ENCODE measurements at regions not wholly inside any gene's neighbourhood (a gene's known extent, or its start where the extent isn't known, plus 50 kb on each side); places are given as distances from the start of the nearest gene placed in this dataset.

- H4K20me1 ChIP-seq (ENCODE audit: insufficient read depth), result no peaks in the 10 kb centered on the region
- H2AFZ ChIP-seq (ENCODE audit: low read depth, low read length, poor library complexity, severe bottlenecking), result no peak overlapping the region
- H3K9ac ChIP-seq (ENCODE audit: low read length), result no peak overlapping the region
- H3K27me3 ChIP-seq (ENCODE audit: insufficient read depth, low read length), result peaks cover 5% of the 10 kb centered on the region; the same call in 1 of the 2 replicates
- DNase-seq (ENCODE audit: low read depth, low spot score) (no peak), ATAC-seq (no peak)
- ChIA-PET POLR2A (no interaction called here), RAD21 (ENCODE audit: low non-redundant PET in 1 of 2, low total read pairs in 2 of 2, uncharacterized antibody in 2 of 2, unreplicated experiment in 2 of 2) (no interaction called here), CTCF (no interaction called here)
- H3K4me1 ChIP-seq (ENCODE audit: control insufficient read depth in 1 of 2, insufficient read depth in 2 of 2, low read length in 2 of 2), result no peaks in the 10 kb centered on the region
- intact Hi-C loops (cut with micrococcal nuclease), result no loop called here
- no peak overlapping the region for H3K4me3 ChIP-seq (replicated peaks in 1 of 2; ENCODE audit: low read depth in 1 of 2, low read length in 2 of 2)
- H3K27ac ChIP-seq (ENCODE audit: low read depth, low read length), result no peak overlapping the region
- no peak overlapping the region for H3K4me2 ChIP-seq (ENCODE audit: low read length)
- TF ChIP-seq EGR1 (IDR thresholded peaks at IDR 0.05; ENCODE audit: low read depth) (no peak), CBX3 (IDR thresholded peaks at IDR 0.05; ENCODE audit: low read depth) (no peak)
- H3K36me3 ChIP-seq (ENCODE audit: control insufficient read depth in 1 of 2, insufficient read depth in 2 of 2, low read length in 2 of 2), result no peaks in the 10 kb centered on the region
- BruUV-seq (replicated peaks), result no TSS peak
- no peaks in the 10 kb centered on the region for H3K9me3 ChIP-seq (ENCODE audit: control insufficient read depth in 1 of 2, insufficient read depth in 1 of 2, low read depth in 1 of 2, low read length in 2 of 2)
- no peaks in the 10 kb centered on the region for H3K9me2 ChIP-seq (ENCODE audit: insufficient read depth)
- H3K79me2 ChIP-seq (ENCODE audit: insufficient read depth, low read length), result no peaks in the 10 kb centered on the region
Measured at GRCh38 chr6:115750946-115751345, 309.7 kb downstream of the FRK start.

GRCh38 chr6:115750292-115750691 is 310.4 kb downstream of the FRK start:
- ChIA-PET CTCF (no interaction called here), POLR2A (no interaction called here)
- TF ChIP-seq POLR2A (IDR thresholded peaks at IDR 0.05; ENCODE audit: borderline replicate concordance, extremely low read depth, insufficient read depth, insufficient read length), result no peak
- no peak for TF ChIP-seq MAX (IDR thresholded peaks at IDR 0.05)
- no peak for TF ChIP-seq ZFX (IDR thresholded peaks at IDR 0.05)
- TF ChIP-seq SP1 (IDR thresholded peaks at IDR 0.05; ENCODE audit: low read depth), result no peak
- no peak for TF ChIP-seq FOSL1 (IDR thresholded peaks at IDR 0.05; ENCODE audit: low read depth)
- no peak for TF ChIP-seq EZH2 (IDR thresholded peaks at IDR 0.05)
- no peak for TF ChIP-seq REST (IDR thresholded peaks at IDR 0.05; ENCODE audit: low read depth)
- TF ChIP-seq CTCF (IDR thresholded peaks at IDR 0.05 in 2 of 3, conservative IDR thresholded peaks at IDR 0.05 in 1 of 3; ENCODE audit: borderline replicate concordance in 1 of 3, insufficient read depth in 1 of 3, low read depth in 2 of 3, low read length in 2 of 3), result no peak
- TF ChIP-seq ATF3 (IDR thresholded peaks at IDR 0.05), result no peak
- no peak for TF ChIP-seq ZNF274 (IDR thresholded peaks at IDR 0.05; ENCODE audit: low read depth, low read length)
- no peak for TF ChIP-seq ZBTB33 (IDR thresholded peaks at IDR 0.05; ENCODE audit: extremely low read depth, insufficient replicate concordance, low read length)
- no peak for TF ChIP-seq ELF1 (IDR thresholded peaks at IDR 0.05; ENCODE audit: borderline replicate concordance, low read depth)

More at GRCh38 chr6:115750292-115750691, 310.4 kb downstream of the FRK start:
- Histone ChIP-seq H3K36me3 (ENCODE audit: control insufficient read depth in 1 of 2, insufficient read depth in 2 of 2, low read length in 2 of 2) (no peaks in the 10 kb centered on the region), H3K4me1 (ENCODE audit: control insufficient read depth in 1 of 2, insufficient read depth in 2 of 2, low read length in 2 of 2) (no peaks in the 10 kb centered on the region), H3K9me2 (ENCODE audit: insufficient read depth) (no peaks in the 10 kb centered on the region), H3K9me3 (ENCODE audit: control insufficient read depth in 1 of 2, insufficient read depth in 1 of 2, low read depth in 1 of 2, low read length in 2 of 2) (no peaks in the 10 kb centered on the region), H3K79me2 (ENCODE audit: insufficient read depth, low read length) (no peaks in the 10 kb centered on the region), H4K20me1 (ENCODE audit: insufficient read depth) (no peaks in the 10 kb centered on the region), H3K4me3 (replicated peaks in 1 of 2; ENCODE audit: low read depth in 1 of 2, low read length in 2 of 2) (no peak overlapping the region), H3K27me3 (ENCODE audit: insufficient read depth, low read length) (peaks cover 5% of the 10 kb centered on the region; the same call in 1 of the 2 replicates), H3K4me2 (ENCODE audit: low read length) (no peak overlapping the region), H2AFZ (ENCODE audit: low read depth, low read length, poor library complexity, severe bottlenecking) (no peak overlapping the region), H3K9ac (ENCODE audit: low read length) (no peak overlapping the region), H3K27ac (ENCODE audit: low read depth, low read length) (no peak overlapping the region)
- DNase-seq (ENCODE audit: low read depth, low spot score) (no peak), ATAC-seq (no peak)
- no TSS peak for BruUV-seq (replicated peaks)
- intact Hi-C loops (cut with micrococcal nuclease), result no loop called here
- RAD21 ChIA-PET (ENCODE audit: low non-redundant PET in 1 of 2, low total read pairs in 2 of 2, uncharacterized antibody in 2 of 2, unreplicated experiment in 2 of 2), result no interaction called here
